Ishikawa (cell line): ENCODE measurements at regions not wholly inside any gene's neighbourhood (a gene's known extent, or its start where the extent isn't known, plus 50 kb on each side); places are given as distances from the start of the nearest gene placed in this dataset.

ENCODE experiments used
- CEBPB ChIP-seq: IDR thresholded peaks from 2 replicates; pipeline ENCODE4 v1.6.1; 2012
- CREB1 ChIP-seq: IDR thresholded peaks from 2 replicates; pipeline ENCODE4 v1.6.1; 2012; ENCODE audit warnings: low read depth
- EGR1 ChIP-seq: IDR thresholded peaks from 2 replicates; pipeline ENCODE4 v1.6.1; 2012
- EP300 ChIP-seq: IDR thresholded peaks from 2 replicates; pipeline ENCODE4 v1.6.1; 2012; ENCODE audit warnings: borderline replicate concordance
- FOXM1 ChIP-seq: IDR thresholded peaks from 2 replicates; pipeline ENCODE4 v1.6.1; 2012; ENCODE audit warnings: low read depth, borderline replicate concordance
- MAX ChIP-seq: IDR thresholded peaks from 2 replicates; pipeline ENCODE4 v1.6.1; 2012
- NFIC ChIP-seq: IDR thresholded peaks from 2 replicates; pipeline ENCODE4 v1.6.1; 2012
- RAD21 ChIP-seq: IDR thresholded peaks from 2 replicates; pipeline ENCODE4 v1.6.1; 2012; ENCODE audit warnings: low read depth
- REST ChIP-seq: IDR thresholded peaks from 2 replicates; pipeline ENCODE4 v1.6.1; 2012; ENCODE audit warnings: low read depth, mild to moderate bottlenecking
- TAF1 ChIP-seq: IDR thresholded peaks from 2 replicates; pipeline ENCODE4 v1.6.1; 2012; ENCODE audit warnings: low read depth, mild to moderate bottlenecking
- TEAD4 ChIP-seq: IDR thresholded peaks from 2 replicates; pipeline ENCODE4 v1.6.1; 2012
- USF1 ChIP-seq: IDR thresholded peaks from 2 replicates; pipeline ENCODE4 v1.6.1; 2012
- YY1 ChIP-seq: IDR thresholded peaks from 2 replicates; pipeline ENCODE4 v1.6.1; 2012; ENCODE audit warnings: low read depth
- ZBTB7A ChIP-seq: IDR thresholded peaks from 2 replicates; pipeline ENCODE4 v1.6.1; 2012; ENCODE audit warnings: low read depth

- TF ChIP-seq RAD21 (no peak), YY1 (no peak), USF1 (no peak), ZBTB7A (no peak), TEAD4 (no peak), CREB1 (no peak), MAX (no peak), FOXM1 (no peak), EP300 (no peak)
Measured at GRCh38 chr9:73853549-73853948, 643.6 kb upstream of the RORB start.

GRCh38 chr9:73855206-73855605 is 641.9 kb upstream of the RORB start:
- TF ChIP-seq YY1 (no peak), CREB1 (no peak), USF1 (no peak), MAX (no peak), REST (no peak)

GRCh38 chr9:73863924-73864323 is 633.2 kb upstream of the RORB start:
- no peak for TF ChIP-seq EP300
- no peak for TF ChIP-seq TEAD4
- TF ChIP-seq FOXM1, result no peak
- no peak for TF ChIP-seq CREB1
- TF ChIP-seq YY1, result no peak
- TF ChIP-seq MAX, result no peak
- no peak for TF ChIP-seq NFIC
- TF ChIP-seq EGR1, result no peak
- no peak for TF ChIP-seq USF1
- TF ChIP-seq REST, result no peak
- TF ChIP-seq CEBPB, result no peak
- no peak for TF ChIP-seq RAD21
- TF ChIP-seq ZBTB7A, result no peak

- TF ChIP-seq REST (no peak), CREB1 (no peak), NFIC (no peak), TAF1 (no peak), CEBPB (no peak)
Measured at GRCh38 chr9:73866451-73866850, 630.7 kb upstream of the RORB start.

- TF ChIP-seq EP300 (no peak), MAX (no peak)
Measured at GRCh38 chr9:73869264-73869663, 627.9 kb upstream of the RORB start.
